Fibroblast of mammary gland (primary cell): ENCODE measurements at regions not wholly inside any gene's neighbourhood (a gene's known extent, or its start where the extent isn't known, plus 50 kb on each side); places are given as distances from the start of the nearest gene placed in this dataset.
"Not testable (repeated sequence)": the region's sequence is repeated elsewhere in the genome, so short reads cannot be mapped to it uniquely, and the experiment has no call there.

Experiments used
- DNase-seq: peaks from one replicate; pipeline ENCODE4 v3.0.0-alpha.2; 2010; ENCODE audit warnings: low read depth
- H3K4me3 ChIP-seq: 2 replicates; pipeline ENCODE4 v1.5.1; 2011; ENCODE audit warnings: low read depth, mild to moderate bottlenecking, low read length, moderate library complexity; ENCODE audit not compliant: control insufficient read depth
- CTCF ChIP-seq: conservative IDR thresholded peaks from 2 replicates; pipeline ENCODE4 v1.5.1; 2011; ENCODE audit warnings: low read depth, low read length, inconsistent platforms; ENCODE audit not compliant: control insufficient read depth, insufficient read depth

GRCh38 chr16:26830428-26831127, 236.1 kb upstream of the C16orf82 start:
- peak; percentile 92 for DNase-seq
- no peak for TF ChIP-seq CTCF

GRCh38 chr16:26836114-26836513, 230.6 kb upstream of the C16orf82 start:
- not testable (repeated sequence) for H3K4me3 ChIP-seq, DNase-seq

More at GRCh38 chr16:26830428-26831127, 236.1 kb upstream of the C16orf82 start:
- peak overlapping the region; percentile 13 for H3K4me3 ChIP-seq

GRCh38 chr16:26838931-26839330, 227.8 kb upstream of the C16orf82 start:
- no peak for DNase-seq
- no peak overlapping the region for H3K4me3 ChIP-seq
- TF ChIP-seq CTCF, result no peak

GRCh38 chr16:26840691-26841090, 226.0 kb upstream of the C16orf82 start:
- H3K4me3 ChIP-seq, result no peak overlapping the region
- DNase-seq, result no peak
- TF ChIP-seq CTCF, result no peak

GRCh38 chr16:26856271-26856670, 210.5 kb upstream of the C16orf82 start:
- no peak overlapping the region for H3K4me3 ChIP-seq
- no peak for TF ChIP-seq CTCF
- no peak for DNase-seq

- DNase-seq, result no peak
- H3K4me3 ChIP-seq, result no peak overlapping the region
- TF ChIP-seq CTCF, result no peak
These were observed 209.9 kb upstream of the C16orf82 start for GRCh38 chr16:26856791-26857190.

- DNase-seq, result no peak
- H3K4me3 ChIP-seq, result no peak overlapping the region
- no peak for TF ChIP-seq CTCF
These were observed 209.4 kb upstream of the C16orf82 start for GRCh38 chr16:26857371-26857770.
